ENCODE measurements at regions not wholly inside any gene's neighbourhood (a gene's known extent, or its start where the extent isn't known, plus 50 kb on each side); places are given as distances from the start of the nearest gene placed in this dataset.
A peak's percentile ranks its signal among the peaks of the same experiment; 100 is the strongest.

GRCh38 chr20:21609221-21609620 is 95.4 kb upstream of the NKX2-2 start:
- Histone ChIP-seq H3K27ac (ENCODE audit: low read length) (no peak overlapping the region), H3K4me3 (ENCODE audit: low read length) (no peak overlapping the region), H3K27me3 (ENCODE audit: low read length) (0 out of 2 replicates have a peak, but pooled peaks cover 8% of the 10 kb centered on the region), H3K36me3 (ENCODE audit: low read depth, low read length) (no peaks in the 10 kb centered on the region), H3F3A (ENCODE audit: low read length, unreplicated experiment) (no peaks in the 10 kb centered on the region), H3K9ac (ENCODE audit: low read length) (no peak overlapping the region), H3K9me2 (replicated peaks; ENCODE audit: low read length) (no peaks in the 10 kb centered on the region), H4K20me1 (ENCODE audit: low read length) (no peaks in the 10 kb centered on the region), H3K4me1 (ENCODE audit: insufficient read depth, low read length) (no peaks in the 10 kb centered on the region), H3K4me2 (ENCODE audit: low read length) (no peak overlapping the region), H3K79me2 (ENCODE audit: low read length) (no peaks in the 10 kb centered on the region), H3K9me3 (ENCODE audit: low read length) (peaks cover 8% of the 10 kb centered on the region; the same call in 1 of the 2 replicates), H2AFZ (ENCODE audit: low read length) (no peak overlapping the region)
- TF ChIP-seq EZH2phosphoT487 (IDR thresholded peaks at IDR 0.05; ENCODE audit: borderline replicate concordance, low read length): no peak
- no peak for TF ChIP-seq EZH2 (IDR thresholded peaks at IDR 0.05; ENCODE audit: low read length, unreplicated experiment)
- TF ChIP-seq, protein P1, sequence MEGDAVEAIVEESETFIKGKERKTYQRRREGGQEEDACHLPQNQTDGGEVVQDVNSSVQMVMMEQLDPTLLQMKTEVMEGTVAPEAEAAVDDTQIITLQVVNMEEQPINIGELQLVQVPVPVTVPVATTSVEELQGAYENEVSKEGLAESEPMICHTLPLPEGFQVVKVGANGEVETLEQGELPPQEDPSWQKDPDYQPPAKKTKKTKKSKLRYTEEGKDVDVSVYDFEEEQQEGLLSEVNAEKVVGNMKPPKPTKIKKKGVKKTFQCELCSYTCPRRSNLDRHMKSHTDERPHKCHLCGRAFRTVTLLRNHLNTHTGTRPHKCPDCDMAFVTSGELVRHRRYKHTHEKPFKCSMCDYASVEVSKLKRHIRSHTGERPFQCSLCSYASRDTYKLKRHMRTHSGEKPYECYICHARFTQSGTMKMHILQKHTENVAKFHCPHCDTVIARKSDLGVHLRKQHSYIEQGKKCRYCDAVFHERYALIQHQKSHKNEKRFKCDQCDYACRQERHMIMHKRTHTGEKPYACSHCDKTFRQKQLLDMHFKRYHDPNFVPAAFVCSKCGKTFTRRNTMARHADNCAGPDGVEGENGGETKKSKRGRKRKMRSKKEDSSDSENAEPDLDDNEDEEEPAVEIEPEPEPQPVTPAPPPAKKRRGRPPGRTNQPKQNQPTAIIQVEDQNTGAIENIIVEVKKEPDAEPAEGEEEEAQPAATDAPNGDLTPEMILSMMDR (conservative IDR thresholded peaks at IDR 0.05; ENCODE audit: low read depth, low read length): no peak
- ATAC-seq (no peak), DNase-seq (peak; percentile 43)
- BruUV-seq (replicated peaks): no TSS peak
- intact Hi-C loops (cut with micrococcal nuclease): no loop called here
- ChIA-PET POLR2A (ENCODE audit: unreplicated experiment) (no interaction called here), CTCF (no interaction called here)

GRCh38 chr20:21608777-21609176 is 94.9 kb upstream of the NKX2-2 start:
- no peak for ATAC-seq
- DNase-seq: no peak
- no peaks in the 10 kb centered on the region for H3K4me1 ChIP-seq (ENCODE audit: insufficient read depth, low read length)
- H3K9ac ChIP-seq (ENCODE audit: low read length): no peak overlapping the region
- peaks cover 8% of the 10 kb centered on the region; the same call in 1 of the 2 replicates for H3K9me3 ChIP-seq (ENCODE audit: low read length)
- TF ChIP-seq, protein P1 (conservative IDR thresholded peaks at IDR 0.05; ENCODE audit: low read depth, low read length): no peak
- TF ChIP-seq EZH2phosphoT487 (IDR thresholded peaks at IDR 0.05; ENCODE audit: borderline replicate concordance, low read length): no peak
- no peak for TF ChIP-seq EZH2 (IDR thresholded peaks at IDR 0.05; ENCODE audit: low read length, unreplicated experiment)
- H3K79me2 ChIP-seq (ENCODE audit: low read length): no peaks in the 10 kb centered on the region
- H2AFZ ChIP-seq (ENCODE audit: low read length): no peak overlapping the region
- ChIA-PET CTCF (no interaction called here), POLR2A (ENCODE audit: unreplicated experiment) (no interaction called here)
- H3K27ac ChIP-seq (ENCODE audit: low read length): no peak overlapping the region
- H3K4me3 ChIP-seq (ENCODE audit: low read length): no peak overlapping the region
- no peaks in the 10 kb centered on the region for H3K9me2 ChIP-seq (replicated peaks; ENCODE audit: low read length)
- no peaks in the 10 kb centered on the region for H4K20me1 ChIP-seq (ENCODE audit: low read length)
- no peaks in the 10 kb centered on the region for H3K36me3 ChIP-seq (ENCODE audit: low read depth, low read length)
- intact Hi-C loops (cut with micrococcal nuclease): no loop called here
- peak overlapping the region; percentile 59; the same call in 1 of the 2 replicates for H3K4me2 ChIP-seq (ENCODE audit: low read length)
- 0 out of 2 replicates have a peak, but pooled peaks cover 8% of the 10 kb centered on the region for H3K27me3 ChIP-seq (ENCODE audit: low read length)
- no peaks in the 10 kb centered on the region for H3F3A ChIP-seq (ENCODE audit: low read length, unreplicated experiment)
- BruUV-seq (replicated peaks): no TSS peak

DNA sequence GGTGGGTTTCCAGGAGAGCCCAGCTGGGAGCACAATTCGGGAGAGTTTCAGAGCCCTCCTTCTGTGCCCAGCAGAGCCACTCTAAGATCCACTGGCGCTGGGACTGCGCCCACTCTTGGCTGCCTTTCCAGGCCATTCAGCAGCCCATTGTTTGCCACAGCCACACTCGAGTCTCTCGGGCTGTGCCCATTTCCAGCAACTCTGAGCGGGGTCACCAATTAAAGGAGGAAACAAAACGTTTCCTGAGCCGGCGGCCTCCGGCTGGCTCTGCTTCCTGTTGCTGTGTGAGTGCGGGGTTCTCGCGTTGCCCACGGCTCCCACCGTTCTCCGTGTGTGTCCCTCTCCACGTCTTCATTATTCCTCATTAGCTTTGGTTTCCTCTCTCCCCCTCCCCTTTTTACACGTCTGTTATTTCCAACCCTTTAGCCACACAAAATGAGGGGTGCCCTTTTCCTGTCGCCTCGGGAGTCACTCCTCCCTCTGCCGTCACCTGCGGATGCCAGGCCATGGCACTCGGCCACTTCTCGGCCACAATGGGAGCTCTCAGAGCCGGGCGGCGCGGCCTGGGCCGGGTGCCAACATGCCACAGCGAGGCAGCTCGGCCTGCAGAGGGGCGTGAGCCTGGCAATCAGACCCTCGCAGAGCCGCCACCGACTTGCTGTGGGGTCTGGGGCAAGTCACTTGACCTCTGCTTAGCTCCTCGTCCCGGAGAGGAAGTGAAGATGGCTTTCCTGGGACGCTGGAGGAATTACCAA is 94.3 kb upstream of the NKX2-2 start:
- Histone ChIP-seq H3K4me2 (ENCODE audit: low read length) (peak overlapping the region; percentile 59), H3K4me1 (ENCODE audit: insufficient read depth, low read length) (no peaks in the 10 kb centered on the region), H3F3A (ENCODE audit: low read length, unreplicated experiment) (no peaks in the 10 kb centered on the region), H2AFZ (ENCODE audit: low read length) (peak overlapping the region; percentile 75), H3K9me2 (replicated peaks; ENCODE audit: low read length) (no peaks in the 10 kb centered on the region), H4K20me1 (ENCODE audit: low read length) (no peaks in the 10 kb centered on the region), H3K9ac (ENCODE audit: low read length) (no peak overlapping the region), H3K79me2 (ENCODE audit: low read length) (no peaks in the 10 kb centered on the region), H3K36me3 (ENCODE audit: low read depth, low read length) (no peaks in the 10 kb centered on the region), H3K4me3 (ENCODE audit: low read length) (0 out of 2 replicates have a peak overlapping the region, but pooled peaks have one; percentile 24), H3K27ac (ENCODE audit: low read length) (no peak overlapping the region), H3K9me3 (ENCODE audit: low read length) (peaks cover 8% of the 10 kb centered on the region; the same call in 1 of the 2 replicates), H3K27me3 (ENCODE audit: low read length) (peaks cover 13% of the 10 kb centered on the region; the same call in 1 of the 2 replicates)
- TF ChIP-seq EZH2 (IDR thresholded peaks at IDR 0.05; ENCODE audit: low read length, unreplicated experiment) (no peak), EZH2phosphoT487 (IDR thresholded peaks at IDR 0.05; ENCODE audit: borderline replicate concordance, low read length) (no peak)
- TF ChIP-seq, protein P1 (conservative IDR thresholded peaks at IDR 0.05; ENCODE audit: low read depth, low read length): no peak
- ATAC-seq (no peak), DNase-seq (peak; percentile 21)
- intact Hi-C loops (cut with micrococcal nuclease): no loop called here
- BruUV-seq (replicated peaks): no TSS peak
- POLR2A ChIA-PET (ENCODE audit: unreplicated experiment): no interaction called here
- CTCF ChIA-PET: no interaction called here
